ENCODE measurements at regions not wholly inside any gene's neighbourhood (a gene's known extent, or its start where the extent isn't known, plus 50 kb on each side); places are given as distances from the start of the nearest gene placed in this dataset.

DNA sequence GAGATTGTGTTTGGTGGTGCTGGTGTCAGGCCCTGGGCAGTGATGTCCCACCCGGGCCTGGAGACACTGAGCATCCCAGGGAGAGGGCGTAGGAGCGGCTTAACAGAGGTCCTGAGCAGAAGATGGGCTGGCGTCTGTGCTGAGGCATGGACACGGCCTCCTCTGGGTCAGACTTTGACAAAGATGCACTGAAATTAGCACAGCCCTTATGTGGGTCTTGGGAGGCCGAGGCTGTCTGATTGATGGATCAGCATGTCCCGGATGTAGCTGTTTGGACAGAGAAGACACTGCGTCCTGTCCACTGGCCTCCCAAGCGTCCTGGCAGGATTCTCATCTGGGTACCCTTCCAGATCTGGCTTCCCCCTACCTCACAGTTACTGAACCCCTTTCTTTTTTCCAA, 159.4 kb downstream of the ANKRD30B start:
- no peak for TF ChIP-seq CTCF (IDR thresholded peaks at IDR 0.05; ENCODE audit: insufficient read depth, low read length)
- TF ChIP-seq, protein P1, sequence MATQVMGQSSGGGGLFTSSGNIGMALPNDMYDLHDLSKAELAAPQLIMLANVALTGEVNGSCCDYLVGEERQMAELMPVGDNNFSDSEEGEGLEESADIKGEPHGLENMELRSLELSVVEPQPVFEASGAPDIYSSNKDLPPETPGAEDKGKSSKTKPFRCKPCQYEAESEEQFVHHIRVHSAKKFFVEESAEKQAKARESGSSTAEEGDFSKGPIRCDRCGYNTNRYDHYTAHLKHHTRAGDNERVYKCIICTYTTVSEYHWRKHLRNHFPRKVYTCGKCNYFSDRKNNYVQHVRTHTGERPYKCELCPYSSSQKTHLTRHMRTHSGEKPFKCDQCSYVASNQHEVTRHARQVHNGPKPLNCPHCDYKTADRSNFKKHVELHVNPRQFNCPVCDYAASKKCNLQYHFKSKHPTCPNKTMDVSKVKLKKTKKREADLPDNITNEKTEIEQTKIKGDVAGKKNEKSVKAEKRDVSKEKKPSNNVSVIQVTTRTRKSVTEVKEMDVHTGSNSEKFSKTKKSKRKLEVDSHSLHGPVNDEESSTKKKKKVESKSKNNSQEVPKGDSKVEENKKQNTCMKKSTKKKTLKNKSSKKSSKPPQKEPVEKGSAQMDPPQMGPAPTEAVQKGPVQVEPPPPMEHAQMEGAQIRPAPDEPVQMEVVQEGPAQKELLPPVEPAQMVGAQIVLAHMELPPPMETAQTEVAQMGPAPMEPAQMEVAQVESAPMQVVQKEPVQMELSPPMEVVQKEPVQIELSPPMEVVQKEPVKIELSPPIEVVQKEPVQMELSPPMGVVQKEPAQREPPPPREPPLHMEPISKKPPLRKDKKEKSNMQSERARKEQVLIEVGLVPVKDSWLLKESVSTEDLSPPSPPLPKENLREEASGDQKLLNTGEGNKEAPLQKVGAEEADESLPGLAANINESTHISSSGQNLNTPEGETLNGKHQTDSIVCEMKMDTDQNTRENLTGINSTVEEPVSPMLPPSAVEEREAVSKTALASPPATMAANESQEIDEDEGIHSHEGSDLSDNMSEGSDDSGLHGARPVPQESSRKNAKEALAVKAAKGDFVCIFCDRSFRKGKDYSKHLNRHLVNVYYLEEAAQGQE (IDR thresholded peaks at IDR 0.05; ENCODE audit: insufficient replicate concordance, low read depth) = no peak
